Endothelial cell (in vitro differentiated cells): ENCODE measurements at regions not wholly inside any gene's neighbourhood (a gene's known extent, or its start where the extent isn't known, plus 50 kb on each side); places are given as distances from the start of the nearest gene placed in this dataset.

ENCODE experiments used
- DNase-seq: peaks from one replicate; pipeline ENCODE4 v3.0.0; 2021; ENCODE audit warnings: low spot score
- H3K27ac Mint-ChIP-seq: one replicate; pipeline ENCODE4 v1.8.0; 2021; ENCODE audit warnings: mixed read lengths, inconsistent platforms; ENCODE audit not compliant: unreplicated experiment
- H3K27me3 Mint-ChIP-seq: one replicate; pipeline ENCODE4 v1.8.0; 2021; ENCODE audit warnings: mild to moderate bottlenecking, moderate library complexity, mixed read lengths, inconsistent platforms; ENCODE audit not compliant: unreplicated experiment
- H3K36me3 Mint-ChIP-seq: one replicate; pipeline ENCODE4 v1.8.0; 2021; ENCODE audit warnings: mild to moderate bottlenecking, low read depth, mixed read lengths, inconsistent platforms; ENCODE audit not compliant: unreplicated experiment
- H3K4me1 Mint-ChIP-seq: one replicate; pipeline ENCODE4 v1.8.0; 2021; ENCODE audit warnings: mild to moderate bottlenecking, mixed read lengths, inconsistent platforms; ENCODE audit not compliant: unreplicated experiment
- H3K4me3 Mint-ChIP-seq: one replicate; pipeline ENCODE4 v1.8.0; 2021; ENCODE audit warnings: mild to moderate bottlenecking, mixed read lengths, inconsistent platforms; ENCODE audit not compliant: unreplicated experiment
- H3K9me3 Mint-ChIP-seq: one replicate; pipeline ENCODE4 v1.8.0; 2021; ENCODE audit warnings: mixed read lengths, inconsistent platforms; ENCODE audit not compliant: unreplicated experiment
- CTCF ChIP-seq: fragments of 200-600 bp; sonication (generic); IDR thresholded peaks from one replicate; pipeline ENCODE4 v1.5.0; 2021; ENCODE audit warnings: antibody characterized with exemption; ENCODE audit not compliant: unreplicated experiment

GRCh38 chr22:34897126-34897525 is 168.8 kb upstream of the ISX start:
- Mint-ChIP-seq H3K36me3 (no peaks in the 10 kb centered on the region), H3K4me1 (no peaks in the 10 kb centered on the region), H3K9me3 (peaks cover 30% of the 10 kb centered on the region), H3K27ac (no peak overlapping the region), H3K4me3 (no peak overlapping the region), H3K27me3 (peaks cover 1% of the 10 kb centered on the region)
- no peak for DNase-seq
- no peak for TF ChIP-seq CTCF

GRCh38 chr22:34902335-34902734 is 163.6 kb upstream of the ISX start:
- Mint-ChIP-seq H3K4me1 (no peaks in the 10 kb centered on the region), H3K27me3 (peaks cover 5% of the 10 kb centered on the region), H3K9me3 (peaks cover 26% of the 10 kb centered on the region), H3K27ac (no peak overlapping the region), H3K4me3 (no peak overlapping the region), H3K36me3 (peaks cover 2% of the 10 kb centered on the region)
- no peak for TF ChIP-seq CTCF
- DNase-seq: no peak

GRCh38 chr22:34903416-34903815 is 162.5 kb upstream of the ISX start:
- Mint-ChIP-seq H3K4me1 (no peaks in the 10 kb centered on the region), H3K27ac (no peak overlapping the region), H3K4me3 (no peak overlapping the region), H3K36me3 (peaks cover 5% of the 10 kb centered on the region), H3K9me3 (peaks cover 27% of the 10 kb centered on the region), H3K27me3 (peaks cover 5% of the 10 kb centered on the region)
- no peak for TF ChIP-seq CTCF
- no peak for DNase-seq

- Mint-ChIP-seq H3K36me3 (peaks cover 5% of the 10 kb centered on the region), H3K9me3 (peaks cover 26% of the 10 kb centered on the region), H3K4me3 (no peak overlapping the region), H3K27me3 (peaks cover 5% of the 10 kb centered on the region), H3K27ac (no peak overlapping the region), H3K4me1 (no peaks in the 10 kb centered on the region)
- no peak for DNase-seq
- no peak for TF ChIP-seq CTCF
Observed at GRCh38 chr22:34904486-34904885, 161.5 kb upstream of the ISX start.

GRCh38 chr22:34913826-34914225 is 152.1 kb upstream of the ISX start:
- H3K9me3 Mint-ChIP-seq: peaks cover 50% of the 10 kb centered on the region
- H3K36me3 Mint-ChIP-seq: peaks cover 2% of the 10 kb centered on the region
- no peak for DNase-seq
- H3K4me3 Mint-ChIP-seq: no peak overlapping the region
- H3K27ac Mint-ChIP-seq: no peak overlapping the region
- H3K27me3 Mint-ChIP-seq: no peaks in the 10 kb centered on the region
- H3K4me1 Mint-ChIP-seq: no peaks in the 10 kb centered on the region
- no peak for TF ChIP-seq CTCF
